MCF 10A (cell line): ENCODE measurements at regions not wholly inside any gene's neighbourhood (a gene's known extent, or its start where the extent isn't known, plus 50 kb on each side); places are given as distances from the start of the nearest gene placed in this dataset.
"Not testable (repeated sequence)": the region's sequence is repeated elsewhere in the genome, so short reads cannot be mapped to it uniquely, and the experiment has no call there.

Experiments
- BruUV-seq: library from RNA; stranded (reverse); fragments of 400-500 nt; replicated peaks from 2 replicates; lab custom pipeline; 2021; lab: Mats Ljungman, UMichigan
- CTCF ChIA-PET: fragments of 300-600 bp; sonication (Branson Sonifier 250); formaldehyde crosslinking; extraction: SDS; loops from one replicate; lab custom pipeline; 2021; ENCODE audit warnings: antibody characterized with exemption, inconsistent platforms; lab: Yijun Ruan, JAX
- POLR2A ChIA-PET: fragments of 300-600, 350-650 bp; sonication (Branson Sonifier 250); formaldehyde crosslinking; extraction: SDS; loops from one replicate; lab custom pipeline; 2020; ENCODE audit warnings: antibody characterized with exemption, inconsistent platforms; lab: Yijun Ruan, JAX
- DNase-seq: peaks from one replicate; pipeline ENCODE4 v3.0.0-alpha.2; 2018; ENCODE audit not compliant: unreplicated experiment
- H3K27ac Mint-ChIP-seq: one replicate; pipeline ENCODE4 v1.8.0; 2022; ENCODE audit warnings: mild to moderate bottlenecking, low read depth, mixed read lengths; ENCODE audit not compliant: unreplicated experiment
- H3K27me3 Mint-ChIP-seq: one replicate; pipeline ENCODE4 v1.8.0; 2022; ENCODE audit warnings: mixed read lengths; ENCODE audit not compliant: insufficient read depth, unreplicated experiment
- H3K36me3 Mint-ChIP-seq: one replicate; pipeline ENCODE4 v1.8.0; 2022; ENCODE audit warnings: mild to moderate bottlenecking, moderate library complexity, mixed read lengths; ENCODE audit not compliant: insufficient read depth, unreplicated experiment
- H3K4me1 Mint-ChIP-seq: one replicate; pipeline ENCODE4 v1.8.0; 2022; ENCODE audit warnings: mixed read lengths; ENCODE audit not compliant: insufficient read depth, unreplicated experiment
- H3K4me3 Mint-ChIP-seq: one replicate; pipeline ENCODE4 v1.8.0; 2022; ENCODE audit warnings: mild to moderate bottlenecking, moderate library complexity, mixed read lengths; ENCODE audit not compliant: unreplicated experiment
- H3K9me3 Mint-ChIP-seq: one replicate; pipeline ENCODE4 v1.8.0; 2022; ENCODE audit warnings: mixed read lengths; ENCODE audit not compliant: unreplicated experiment
- CTCF ChIP-seq: fragments of 200-600 bp; IDR thresholded peaks from one replicate; pipeline ENCODE4 v1.8.0; 2022; ENCODE audit warnings: antibody characterized with exemption, mild to moderate bottlenecking; ENCODE audit not compliant: unreplicated experiment
- intact Hi-C: fragments of 100-400 bp; cut with micrococcal nuclease; formaldehyde crosslinking; loops from 2 replicates; pipeline ENCODE4 v1.14.1; 2022

DNA sequence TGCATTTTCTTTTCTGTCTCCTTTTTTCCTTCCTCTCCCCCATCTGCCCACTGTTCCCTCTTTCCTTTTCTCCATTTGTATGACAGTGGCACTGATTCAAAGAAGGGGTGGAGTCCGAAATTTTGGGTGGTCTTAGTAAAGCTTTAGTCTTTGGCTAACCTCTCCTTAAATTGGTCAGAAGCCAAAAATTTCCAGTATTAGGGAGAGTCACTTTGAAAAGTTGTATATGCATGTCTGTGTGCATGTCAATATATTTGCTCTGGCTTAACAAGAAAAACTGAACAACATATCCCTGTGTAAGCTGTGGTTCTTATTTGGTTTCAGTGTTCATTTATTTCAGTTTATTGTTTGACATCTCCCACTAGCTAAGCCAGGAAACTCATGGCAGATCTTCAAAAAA, 314.8 kb upstream of the CXADR start:
- no TSS peak for BruUV-seq
- Mint-ChIP-seq H3K4me1 (no peaks in the 10 kb centered on the region), H3K9me3 (no peaks in the 10 kb centered on the region), H3K27me3 (no peaks in the 10 kb centered on the region), H3K27ac (no peak overlapping the region), H3K36me3 (no peaks in the 10 kb centered on the region), H3K4me3 (no peak overlapping the region)
- ChIA-PET POLR2A (interaction anchor here (0.6 kb wide), 1 partner anchor 114 kb away, joined by 5 read pairs; no protein-coding TSS in a partner anchor), CTCF (interaction anchor here (1.2 kb wide), 1 partner anchor 72 kb away, joined by 3 read pairs; no protein-coding TSS in a partner anchor)
- intact Hi-C loops, result no loop called here
- no peak for DNase-seq
- no peak for TF ChIP-seq CTCF

DNA sequence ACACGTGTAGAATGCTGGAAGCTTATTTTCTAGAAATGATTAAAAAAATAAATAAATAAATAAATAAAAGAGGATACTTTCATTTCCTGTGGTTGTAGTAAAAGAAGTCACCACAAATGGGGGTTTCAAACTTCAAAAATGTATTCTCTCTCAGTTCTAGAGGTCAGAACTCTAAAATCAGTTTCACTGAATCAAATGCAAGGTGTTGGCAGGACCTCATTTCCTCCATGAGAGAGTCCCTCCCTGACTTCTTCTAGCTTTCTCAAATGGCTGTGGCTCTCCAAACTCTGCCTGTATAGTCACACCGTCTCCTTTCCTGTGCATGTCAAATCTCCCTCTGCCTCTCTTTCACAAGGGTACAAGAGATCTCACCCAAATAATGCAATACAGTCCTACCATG, 312.6 kb upstream of the CXADR start:
- no peaks in the 10 kb centered on the region for H3K36me3 Mint-ChIP-seq
- ChIA-PET CTCF (no interaction called here), POLR2A (no interaction called here)
- H3K4me3 Mint-ChIP-seq, result no peak overlapping the region
- no peaks in the 10 kb centered on the region for H3K27me3 Mint-ChIP-seq
- H3K9me3 Mint-ChIP-seq, result no peaks in the 10 kb centered on the region
- no peak for TF ChIP-seq CTCF
- H3K4me1 Mint-ChIP-seq, result no peaks in the 10 kb centered on the region
- intact Hi-C loops, result no loop called here
- H3K27ac Mint-ChIP-seq, result no peak overlapping the region
- no peak for DNase-seq
- BruUV-seq, result no TSS peak

GRCh38 chr21:17201741-17202260, 311.0 kb upstream of the CXADR start:
- Mint-ChIP-seq H3K9me3 (no peaks in the 10 kb centered on the region), H3K36me3 (no peaks in the 10 kb centered on the region), H3K4me1 (no peaks in the 10 kb centered on the region), H3K27me3 (no peaks in the 10 kb centered on the region), H3K27ac (no peak overlapping the region), H3K4me3 (no peak overlapping the region)
- no peak for DNase-seq
- intact Hi-C loops, result no loop called here
- BruUV-seq, result no TSS peak
- CTCF ChIA-PET, result no interaction called here
- POLR2A ChIA-PET, result no interaction called here
- no peak for TF ChIP-seq CTCF

DNA sequence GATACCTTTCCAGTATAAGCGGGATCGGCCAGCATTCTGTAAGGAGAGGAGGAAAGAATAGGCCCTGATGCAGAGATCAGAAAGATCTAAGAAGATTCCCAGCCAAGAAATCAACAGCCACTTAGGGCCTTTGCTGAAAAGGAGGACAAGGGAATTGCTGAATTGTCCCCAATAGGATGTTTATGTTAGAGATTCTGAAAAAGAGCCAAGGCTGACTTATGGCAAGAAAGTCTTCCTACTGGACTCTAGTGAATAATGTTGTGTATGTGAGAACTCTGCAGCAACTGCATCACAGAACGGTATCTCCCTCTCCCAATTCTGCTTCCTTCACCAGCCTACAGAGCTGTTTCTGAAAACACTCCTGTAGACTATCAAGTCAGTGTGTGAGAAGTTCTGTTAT, 298.0 kb upstream of the CXADR start:
- ChIA-PET CTCF (no interaction called here), POLR2A (interaction anchor here (0.6 kb wide), 1 partner anchor 12 kb away, joined by 3 read pairs; no protein-coding TSS in a partner anchor)
- Mint-ChIP-seq H3K4me1 (no peaks in the 10 kb centered on the region), H3K27me3 (no peaks in the 10 kb centered on the region), H3K27ac (no peak overlapping the region), H3K9me3 (no peaks in the 10 kb centered on the region), H3K36me3 (no peaks in the 10 kb centered on the region), H3K4me3 (no peak overlapping the region)
- DNase-seq, result no peak
- no TSS peak for BruUV-seq
- TF ChIP-seq CTCF, result no peak
- intact Hi-C loops, result no loop called here

DNA sequence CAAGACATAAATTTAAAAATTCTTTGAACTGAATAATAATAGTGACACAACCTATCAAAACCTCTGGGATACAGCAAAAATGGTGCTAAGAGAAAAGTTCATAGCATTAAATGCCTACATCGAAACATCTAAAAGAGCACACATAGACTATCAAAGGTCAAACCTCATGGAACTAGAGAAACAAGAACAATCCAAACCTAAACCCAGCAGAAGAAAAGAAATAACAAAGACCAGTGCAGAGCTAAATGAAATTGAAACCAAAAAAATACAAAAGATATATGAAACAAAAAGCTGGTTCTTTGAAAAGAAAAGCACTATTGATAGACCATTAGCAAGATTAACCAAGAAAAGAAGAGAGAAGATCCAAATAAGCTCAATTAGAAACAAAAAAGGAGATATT, 293.8 kb upstream of the CXADR start:
- H3K36me3 Mint-ChIP-seq, H3K4me1 Mint-ChIP-seq, H3K4me3 Mint-ChIP-seq, BruUV-seq, H3K9me3 Mint-ChIP-seq, H3K27me3 Mint-ChIP-seq, H3K27ac Mint-ChIP-seq, intact Hi-C loops, DNase-seq: not testable (repeated sequence)
- CTCF ChIA-PET, result interaction anchor here (0.5 kb wide), 1 partner anchor 22 kb away, joined by 3 read pairs; no protein-coding TSS in a partner anchor
- POLR2A ChIA-PET, result interaction anchor here (0.6 kb wide), 1 partner anchor 22 kb away, joined by 3 read pairs; no protein-coding TSS in a partner anchor
